ENCODE measurements at regions not wholly inside any gene's neighbourhood (a gene's known extent, or its start where the extent isn't known, plus 50 kb on each side); places are given as distances from the start of the nearest gene placed in this dataset.

GRCh38 chr5:92330365-92330764 lies 947.2 kb upstream of the ARRDC3 start:
- Histone ChIP-seq H3F3A (ENCODE audit: control insufficient read depth, insufficient read depth) (no peaks in the 10 kb centered on the region), H4K20me1 (ENCODE audit: control insufficient read depth, insufficient read depth, low read depth, low read length) (no peaks in the 10 kb centered on the region), H3K9me2 (replicated peaks; ENCODE audit: control insufficient read depth, low read length) (no peaks in the 10 kb centered on the region), H3K4me1 (ENCODE audit: control insufficient read depth, low read length) (no peaks in the 10 kb centered on the region), H3K4me2 (ENCODE audit: low read length) (no peak overlapping the region), H3K27ac (ENCODE audit: low read depth, low read length) (no peak overlapping the region), H3K79me2 (ENCODE audit: control insufficient read depth, low read length) (no peaks in the 10 kb centered on the region), H3K36me3 (ENCODE audit: control insufficient read depth, low read length) (no peaks in the 10 kb centered on the region), H3K4me3 (ENCODE audit: low read length) (no peak overlapping the region), H3K9me3 (ENCODE audit: control insufficient read depth, insufficient read depth, low read length) (no peaks in the 10 kb centered on the region), H3K27me3 (ENCODE audit: control insufficient read depth, low read length) (no peaks in the 10 kb centered on the region)
- no peak for TF ChIP-seq EZH2phosphoT487 (IDR thresholded peaks at IDR 0.05; ENCODE audit: borderline replicate concordance, low read length)
- TF ChIP-seq, protein P1, sequence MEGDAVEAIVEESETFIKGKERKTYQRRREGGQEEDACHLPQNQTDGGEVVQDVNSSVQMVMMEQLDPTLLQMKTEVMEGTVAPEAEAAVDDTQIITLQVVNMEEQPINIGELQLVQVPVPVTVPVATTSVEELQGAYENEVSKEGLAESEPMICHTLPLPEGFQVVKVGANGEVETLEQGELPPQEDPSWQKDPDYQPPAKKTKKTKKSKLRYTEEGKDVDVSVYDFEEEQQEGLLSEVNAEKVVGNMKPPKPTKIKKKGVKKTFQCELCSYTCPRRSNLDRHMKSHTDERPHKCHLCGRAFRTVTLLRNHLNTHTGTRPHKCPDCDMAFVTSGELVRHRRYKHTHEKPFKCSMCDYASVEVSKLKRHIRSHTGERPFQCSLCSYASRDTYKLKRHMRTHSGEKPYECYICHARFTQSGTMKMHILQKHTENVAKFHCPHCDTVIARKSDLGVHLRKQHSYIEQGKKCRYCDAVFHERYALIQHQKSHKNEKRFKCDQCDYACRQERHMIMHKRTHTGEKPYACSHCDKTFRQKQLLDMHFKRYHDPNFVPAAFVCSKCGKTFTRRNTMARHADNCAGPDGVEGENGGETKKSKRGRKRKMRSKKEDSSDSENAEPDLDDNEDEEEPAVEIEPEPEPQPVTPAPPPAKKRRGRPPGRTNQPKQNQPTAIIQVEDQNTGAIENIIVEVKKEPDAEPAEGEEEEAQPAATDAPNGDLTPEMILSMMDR (IDR thresholded peaks at IDR 0.05; ENCODE audit: low read depth, low read length, poor library complexity, severe bottlenecking): no peak

GRCh38 chr5:92329759-92330158 lies 946.6 kb upstream of the ARRDC3 start:
- no peaks in the 10 kb centered on the region for H3K4me1 ChIP-seq (ENCODE audit: control insufficient read depth, low read length)
- H3K4me2 ChIP-seq (ENCODE audit: low read length): no peak overlapping the region
- no peaks in the 10 kb centered on the region for H3K36me3 ChIP-seq (ENCODE audit: control insufficient read depth, low read length)

GRCh38 chr5:92328584-92329259 lies 945.6 kb upstream of the ARRDC3 start:
- Histone ChIP-seq H3K27me3 (ENCODE audit: control insufficient read depth, low read length) (no peaks in the 10 kb centered on the region), H3K27ac (ENCODE audit: low read depth, low read length) (no peak overlapping the region), H3K79me2 (ENCODE audit: control insufficient read depth, low read length) (no peaks in the 10 kb centered on the region), H3K9me3 (ENCODE audit: control insufficient read depth, insufficient read depth, low read length) (no peaks in the 10 kb centered on the region), H3K9me2 (replicated peaks; ENCODE audit: control insufficient read depth, low read length) (no peaks in the 10 kb centered on the region), H3K4me2 (ENCODE audit: low read length) (no peak overlapping the region), H3F3A (ENCODE audit: control insufficient read depth, insufficient read depth) (no peaks in the 10 kb centered on the region), H4K20me1 (ENCODE audit: control insufficient read depth, insufficient read depth, low read depth, low read length) (no peaks in the 10 kb centered on the region), H3K4me3 (ENCODE audit: low read length) (no peak overlapping the region), H3K36me3 (ENCODE audit: control insufficient read depth, low read length) (no peaks in the 10 kb centered on the region), H3K4me1 (ENCODE audit: control insufficient read depth, low read length) (no peaks in the 10 kb centered on the region)
- no peak for TF ChIP-seq EZH2phosphoT487 (IDR thresholded peaks at IDR 0.05; ENCODE audit: borderline replicate concordance, low read length)
- TF ChIP-seq, protein P1 (IDR thresholded peaks at IDR 0.05; ENCODE audit: low read depth, low read length, poor library complexity, severe bottlenecking): no peak

More at GRCh38 chr5:92329759-92330158, 946.6 kb upstream of the ARRDC3 start:
- Histone ChIP-seq H3K9me2 (replicated peaks; ENCODE audit: control insufficient read depth, low read length) (no peaks in the 10 kb centered on the region), H3K4me3 (ENCODE audit: low read length) (no peak overlapping the region), H4K20me1 (ENCODE audit: control insufficient read depth, insufficient read depth, low read depth, low read length) (no peaks in the 10 kb centered on the region), H3F3A (ENCODE audit: control insufficient read depth, insufficient read depth) (no peaks in the 10 kb centered on the region), H3K27ac (ENCODE audit: low read depth, low read length) (no peak overlapping the region), H3K27me3 (ENCODE audit: control insufficient read depth, low read length) (no peaks in the 10 kb centered on the region), H3K79me2 (ENCODE audit: control insufficient read depth, low read length) (no peaks in the 10 kb centered on the region), H3K9me3 (ENCODE audit: control insufficient read depth, insufficient read depth, low read length) (no peaks in the 10 kb centered on the region)
- TF ChIP-seq, protein P1 (IDR thresholded peaks at IDR 0.05; ENCODE audit: low read depth, low read length, poor library complexity, severe bottlenecking): no peak
- TF ChIP-seq EZH2phosphoT487 (IDR thresholded peaks at IDR 0.05; ENCODE audit: borderline replicate concordance, low read length): no peak

All from DOHH2 (cell line).